GM18517 (cell line): ENCODE measurements at regions not wholly inside any gene's neighbourhood (a gene's known extent, or its start where the extent isn't known, plus 50 kb on each side); places are given as distances from the start of the nearest gene placed in this dataset.
"Not testable (repeated sequence)": the region's sequence is repeated elsewhere in the genome, so short reads cannot be mapped to it uniquely, and the experiment has no call there.

Source experiments
- ATAC-seq: cut with Tn5 transposase; IDR thresholded peaks from one replicate; pipeline ENCODE4 v1.9.1; 2021; ENCODE audit warnings: mild to moderate bottlenecking, moderate library complexity; ENCODE audit not compliant: unreplicated experiment

DNA sequence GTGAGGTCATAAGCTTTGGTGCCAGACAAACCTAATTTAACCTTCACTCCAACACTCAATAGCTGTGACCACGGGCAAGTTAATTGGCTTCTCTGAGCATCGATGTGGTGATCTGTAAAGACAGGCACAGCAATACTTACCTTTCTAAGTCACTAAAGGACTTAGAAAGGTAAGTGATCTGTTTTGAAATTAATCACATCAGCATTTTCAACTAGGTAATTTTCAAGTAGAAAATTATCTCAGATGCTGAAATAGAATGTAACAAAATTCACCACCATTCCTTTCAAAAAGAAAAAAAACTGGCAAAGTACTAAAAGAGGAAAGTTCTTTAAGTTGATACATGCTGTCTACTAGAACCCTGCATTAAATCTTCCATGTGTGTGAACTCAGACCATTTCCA lies 354.5 kb downstream of the ICE1 start:
- ATAC-seq: no peak

DNA sequence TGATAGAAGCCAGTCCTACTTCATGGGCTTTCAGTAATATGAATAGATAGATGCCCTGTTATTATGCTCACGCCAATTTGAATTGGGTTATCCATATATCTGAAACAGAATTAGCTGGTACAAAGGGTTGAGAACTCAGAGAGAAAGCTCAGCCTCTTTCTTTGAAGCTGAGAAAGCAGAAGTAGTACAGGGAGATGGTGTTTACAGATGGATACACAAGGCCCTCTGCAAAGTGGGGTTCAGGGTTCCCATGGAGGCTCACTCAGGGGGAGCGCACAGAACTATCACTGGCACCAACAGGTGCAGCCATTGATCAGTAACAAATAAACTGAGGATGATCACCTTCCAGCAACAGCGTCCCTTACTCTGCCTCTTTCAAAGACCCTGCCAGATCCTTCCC lies 349.7 kb downstream of the ICE1 start:
- ATAC-seq: no peak

DNA sequence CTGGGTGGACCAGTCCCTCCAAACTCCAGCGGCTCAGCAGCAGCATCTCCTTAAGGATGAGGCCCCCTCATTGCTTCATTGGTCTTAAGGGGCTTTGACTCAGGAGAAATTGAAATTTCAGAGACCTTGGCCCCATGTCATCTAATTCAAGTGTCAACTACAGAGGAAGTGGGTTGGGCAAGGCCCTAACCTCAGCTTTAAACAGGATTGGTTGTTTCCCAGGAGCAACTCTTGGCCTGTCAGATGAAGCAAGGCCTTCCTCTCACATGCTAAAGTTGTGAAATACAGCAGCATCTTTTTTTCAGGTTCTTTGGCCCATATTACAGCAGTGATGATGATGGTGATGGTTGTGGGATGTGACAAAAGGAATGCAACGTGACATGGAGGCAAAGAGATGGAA lies 348.3 kb downstream of the ICE1 start:
- ATAC-seq: no peak

DNA sequence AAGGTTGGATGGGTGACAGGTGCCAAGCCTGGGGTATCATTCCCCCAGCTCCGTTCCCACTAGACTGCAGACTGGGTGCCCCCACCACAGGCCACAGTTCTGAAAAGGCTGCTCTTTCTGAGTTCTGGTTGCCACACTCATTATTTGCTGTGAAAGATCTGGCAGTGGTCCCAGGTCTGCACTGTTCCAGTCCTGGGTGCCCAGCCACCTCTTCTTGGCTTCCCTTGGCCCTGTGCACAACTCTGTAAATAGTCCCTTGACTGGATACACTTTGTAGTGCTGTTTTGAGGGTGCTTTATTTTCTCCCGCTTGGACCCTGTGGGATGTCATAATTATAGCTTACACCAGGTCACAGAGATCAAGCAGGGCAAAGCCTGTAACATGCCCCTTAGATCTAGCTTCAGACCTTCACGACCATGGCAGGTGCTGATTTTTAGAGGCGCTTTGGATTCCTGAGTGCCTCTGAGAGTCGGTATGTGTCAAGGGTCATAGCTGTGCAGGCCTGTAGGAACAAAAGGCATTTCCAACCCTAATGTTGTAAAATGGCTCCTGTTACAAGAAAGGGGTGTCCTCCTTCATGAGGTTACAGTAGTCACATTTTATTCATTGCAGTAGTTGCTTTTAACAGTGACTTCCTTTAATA lies 344.9 kb downstream of the ICE1 start:
- ATAC-seq: no peak

DNA sequence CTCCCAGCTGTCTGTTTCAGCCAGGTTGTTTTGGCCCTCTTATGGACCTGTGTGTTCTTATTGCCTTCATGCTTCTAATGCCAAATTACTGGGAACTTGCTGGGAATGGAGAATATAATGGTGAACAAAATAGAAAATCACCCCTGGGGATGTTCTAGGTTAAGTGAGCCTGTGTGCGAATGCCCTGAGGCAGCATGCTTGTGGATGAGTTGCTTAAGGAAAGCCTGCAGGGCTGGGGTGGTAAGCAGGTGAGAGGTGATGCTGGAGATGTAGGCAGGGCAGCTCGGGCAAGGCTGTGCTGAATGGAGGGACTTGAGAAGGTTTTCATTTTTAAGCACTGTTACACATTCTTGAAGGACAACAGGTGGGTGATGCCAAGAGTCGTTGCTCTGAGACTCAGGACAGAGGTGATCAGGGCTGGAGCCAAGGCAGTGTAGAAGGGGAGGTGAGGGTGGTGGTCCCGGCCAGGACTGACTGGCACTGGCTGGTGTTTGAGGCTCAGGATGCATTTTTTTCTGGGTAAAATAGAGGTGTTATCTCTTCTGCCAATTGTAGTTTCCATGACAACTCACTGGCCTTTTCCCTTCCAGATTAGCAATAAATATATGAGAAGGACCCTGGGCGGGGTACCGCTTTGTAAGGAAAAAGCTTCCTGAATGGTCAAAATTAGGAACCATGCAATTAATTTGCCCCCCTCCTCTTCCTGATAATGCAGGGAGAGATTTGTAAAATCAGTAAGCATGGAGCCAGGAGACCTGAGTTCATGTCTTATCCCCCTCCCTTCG lies 342.8 kb downstream of the ICE1 start:
- ATAC-seq: no peak

DNA sequence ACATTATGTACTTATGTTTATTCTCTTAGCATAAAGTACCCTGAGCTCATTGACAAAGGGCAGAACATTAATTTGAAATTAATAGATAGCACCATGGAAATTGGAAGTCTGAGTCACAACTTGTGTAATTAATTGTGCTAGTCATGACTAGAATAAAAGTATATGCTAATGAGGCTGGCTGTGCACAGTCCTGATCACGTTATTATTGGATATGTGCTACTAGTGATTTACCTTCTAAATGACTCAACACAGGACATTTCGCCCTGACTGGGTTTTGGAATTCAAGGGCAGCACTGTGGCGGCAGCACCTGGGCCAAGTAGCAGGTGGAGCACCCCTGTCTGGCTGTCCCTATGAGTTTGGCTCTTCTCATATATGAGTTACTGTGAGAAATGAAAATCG lies 341.8 kb downstream of the ICE1 start:
- ATAC-seq: no peak

DNA sequence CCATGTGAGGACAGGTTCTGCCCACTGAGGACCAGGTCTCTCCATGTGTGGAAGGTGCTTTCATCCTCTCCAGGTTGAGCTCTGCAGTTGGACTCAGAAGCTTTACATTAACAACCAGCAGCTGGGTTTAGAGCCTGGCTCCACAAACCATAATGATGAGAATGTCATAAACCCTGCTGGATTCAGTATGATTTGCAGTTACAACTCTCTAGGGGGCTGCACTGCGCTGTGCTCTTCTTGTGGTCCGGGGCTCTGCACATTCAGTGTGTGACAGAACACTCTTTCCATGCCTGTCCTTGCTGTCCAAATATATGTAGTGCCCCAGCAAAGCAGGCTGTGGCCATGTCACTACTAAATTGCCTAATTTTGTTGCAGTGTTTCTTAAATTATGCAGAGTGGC lies 334.3 kb downstream of the ICE1 start:
- no peak for ATAC-seq

DNA sequence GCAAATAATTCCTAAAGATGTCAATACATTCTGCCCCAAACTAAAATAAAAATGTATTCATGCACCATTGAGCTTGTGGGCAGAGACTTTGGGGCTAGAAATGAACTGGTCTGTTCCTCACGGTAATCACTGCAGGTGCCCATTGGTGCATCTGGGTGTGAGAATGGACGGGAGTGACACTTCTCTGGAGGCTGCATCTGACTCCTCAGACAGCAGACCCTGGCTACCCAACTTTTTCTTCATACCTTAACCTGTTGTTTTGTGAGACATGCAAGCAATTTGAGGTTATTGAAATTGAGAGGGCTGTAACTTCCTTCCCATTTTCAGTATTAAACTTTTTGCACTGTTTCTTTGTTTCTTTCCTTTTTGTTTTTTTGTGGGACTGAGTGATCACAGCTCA lies 333.4 kb downstream of the ICE1 start:
- peak; percentile 45 for ATAC-seq

DNA sequence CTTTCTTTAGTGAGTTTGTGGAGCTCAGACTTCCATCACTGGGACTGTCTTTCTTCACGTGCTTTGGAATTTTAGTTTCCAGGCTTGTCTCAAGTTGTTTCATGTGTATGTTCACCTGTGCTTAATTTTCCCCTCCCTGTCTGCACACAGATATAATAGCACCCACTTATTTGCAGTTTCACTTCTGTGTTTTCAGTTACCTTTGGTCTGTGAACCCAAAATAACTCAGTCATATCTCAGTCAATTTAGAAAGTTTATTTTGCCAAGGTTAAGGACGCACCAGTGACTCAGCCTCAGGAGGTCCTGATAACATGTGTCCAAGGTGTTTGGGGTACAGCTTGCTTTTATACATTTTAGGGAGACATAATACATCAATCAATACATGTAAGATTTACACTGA lies 330.4 kb downstream of the ICE1 start:
- peak; percentile 70 for ATAC-seq

DNA sequence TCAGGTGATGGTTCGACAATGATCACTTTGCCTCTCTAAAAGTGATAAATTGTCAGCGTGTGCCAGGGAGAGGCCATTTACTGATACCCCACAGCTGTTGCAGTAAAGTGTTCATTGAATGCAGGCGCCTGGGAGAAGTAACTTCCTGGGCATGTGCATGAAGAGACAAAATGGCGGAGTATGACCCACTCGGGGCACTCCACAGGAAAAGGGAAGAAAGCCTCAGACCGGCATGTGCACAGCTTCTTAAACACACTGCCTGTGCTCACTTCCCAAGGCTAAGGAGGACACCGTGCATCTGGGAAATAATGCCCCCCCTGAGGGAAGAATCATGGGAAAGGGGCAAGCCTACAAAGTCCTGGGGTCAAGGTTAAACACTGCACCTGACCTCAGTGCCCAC lies 329.5 kb downstream of the ICE1 start:
- no peak for ATAC-seq

DNA sequence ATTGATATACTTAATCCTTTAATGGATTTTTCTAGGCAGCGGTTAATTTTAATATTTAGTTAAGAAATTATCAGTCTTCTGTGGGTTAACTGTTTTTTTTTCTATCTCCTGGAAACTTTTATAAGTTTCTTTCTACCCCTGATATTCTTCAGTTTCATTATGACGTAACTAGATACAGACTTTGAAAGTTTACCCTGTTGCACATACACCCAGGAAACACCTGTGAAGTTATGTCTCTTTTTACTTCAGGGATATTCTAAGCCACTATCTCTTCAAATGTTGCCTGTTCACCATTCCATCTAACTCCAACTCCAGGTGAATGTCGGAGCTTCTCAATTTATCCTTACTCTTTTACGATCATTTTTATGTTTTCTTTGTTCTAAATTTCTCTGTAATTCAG lies 329.0 kb downstream of the ICE1 start:
- ATAC-seq: peak; percentile 53

DNA sequence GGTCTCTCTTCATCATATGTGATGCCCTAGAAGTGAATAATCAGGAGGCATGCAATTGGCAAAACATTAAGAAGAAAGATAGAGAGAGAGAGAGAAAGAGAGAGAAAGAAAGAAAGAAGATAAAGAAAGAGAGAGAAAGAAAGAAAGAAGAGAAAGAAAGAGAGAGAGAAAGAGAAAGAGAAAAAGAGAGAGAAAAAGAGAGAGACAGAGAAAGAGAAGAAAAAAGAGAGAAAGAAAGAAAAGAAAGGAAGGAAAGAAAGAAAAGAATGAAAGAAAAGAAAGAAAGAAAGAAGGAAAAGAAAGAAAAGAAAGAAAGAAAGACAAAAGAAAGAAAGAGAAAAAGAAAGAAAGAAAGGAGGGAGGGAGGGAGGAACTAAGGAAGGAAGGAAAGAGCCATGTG lies 318.9 kb downstream of the ICE1 start:
- ATAC-seq: no peak

DNA sequence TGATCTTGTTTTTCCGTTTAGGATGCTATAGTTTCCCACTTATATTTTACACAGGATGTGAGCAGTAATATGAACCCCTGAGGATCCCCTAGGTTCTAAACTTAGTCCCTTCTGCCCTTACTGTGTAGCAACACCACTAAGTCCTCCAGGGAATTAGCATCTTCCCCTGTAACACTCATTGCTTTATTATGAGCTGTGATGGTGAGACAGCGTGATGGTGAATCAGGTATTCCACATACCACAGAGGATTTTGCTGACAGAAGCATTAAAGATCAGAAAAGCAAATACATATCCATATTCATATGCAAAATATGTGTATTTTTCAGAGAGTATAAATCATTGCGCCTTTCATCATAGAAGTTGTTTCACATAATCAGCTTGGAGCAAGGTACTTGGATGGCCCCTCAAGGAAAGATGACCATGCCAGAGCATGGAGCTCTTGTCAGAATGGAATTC lies 317.0 kb downstream of the ICE1 start:
- ATAC-seq: peak; percentile 39

DNA sequence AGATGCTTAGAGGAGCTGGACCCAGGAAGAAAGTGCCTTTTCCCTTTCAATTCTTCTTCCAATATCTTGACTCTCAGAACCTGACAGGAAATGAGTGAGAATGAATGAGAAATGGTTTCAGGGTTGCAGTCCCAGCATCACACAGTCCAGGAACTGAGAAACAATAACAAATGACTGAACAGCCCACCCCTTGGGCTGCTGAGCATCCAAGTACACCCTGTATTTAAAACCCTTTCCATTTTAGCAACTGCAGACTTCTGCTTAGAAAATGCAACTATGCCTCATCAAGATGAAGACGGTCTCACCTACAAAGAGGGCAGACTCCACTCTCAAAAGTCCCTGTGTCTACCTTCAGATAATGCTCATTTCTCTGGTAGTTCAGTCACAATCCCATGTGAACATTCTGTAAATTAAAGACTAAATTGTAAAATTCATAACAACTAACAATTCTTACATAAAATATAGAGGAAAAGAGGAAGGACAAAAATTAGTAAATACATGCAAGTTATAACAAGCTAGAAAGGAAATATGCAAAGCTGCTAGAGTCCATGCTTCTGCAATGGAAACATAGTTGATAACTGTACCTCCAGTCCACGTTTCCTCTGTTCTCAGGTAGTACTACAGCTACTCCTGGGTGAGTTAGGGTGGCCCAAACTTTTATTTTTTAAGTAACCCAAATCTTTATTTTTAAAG lies 316.5 kb downstream of the ICE1 start:
- ATAC-seq: peak; percentile 88

DNA sequence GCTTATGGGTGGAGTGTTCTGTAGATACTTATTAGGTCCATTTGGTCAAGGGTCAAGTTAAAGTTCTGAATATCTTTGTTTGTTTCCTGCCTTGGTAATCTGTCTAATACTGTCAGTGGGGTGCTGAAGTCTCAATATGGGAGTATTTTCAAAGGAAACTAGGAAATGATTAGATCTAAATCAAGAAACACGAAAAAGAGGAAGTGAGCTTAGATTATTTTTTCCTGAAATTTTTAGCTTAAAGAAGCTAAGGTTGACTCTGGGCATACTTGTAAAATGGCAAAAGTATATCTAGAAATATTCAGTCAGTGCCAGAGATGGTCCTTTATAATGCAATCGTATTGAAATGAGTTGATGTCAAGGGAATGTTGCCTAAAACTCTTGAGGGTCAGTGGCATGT lies 313.5 kb downstream of the ICE1 start:
- no peak for ATAC-seq

DNA sequence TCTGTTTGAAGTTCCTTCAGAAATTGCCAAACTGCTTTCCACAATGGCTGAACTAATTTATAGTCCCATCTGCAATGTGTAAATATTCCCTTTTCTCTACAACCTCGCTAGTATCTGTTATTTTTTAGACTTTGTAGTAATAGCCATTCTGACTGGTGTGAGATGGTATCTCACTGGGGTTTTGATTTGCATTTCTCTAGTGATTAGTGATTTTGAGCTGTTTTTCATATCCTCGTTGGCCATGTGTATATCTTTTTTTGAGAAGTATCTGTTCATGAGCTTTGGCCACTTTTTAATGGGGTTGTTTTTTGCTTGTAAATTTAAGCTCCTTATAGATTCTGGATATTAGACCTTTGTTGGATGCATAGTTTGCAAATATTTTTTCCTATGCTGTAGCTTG lies 310.6 kb downstream of the ICE1 start:
- not testable (repeated sequence) for ATAC-seq

DNA sequence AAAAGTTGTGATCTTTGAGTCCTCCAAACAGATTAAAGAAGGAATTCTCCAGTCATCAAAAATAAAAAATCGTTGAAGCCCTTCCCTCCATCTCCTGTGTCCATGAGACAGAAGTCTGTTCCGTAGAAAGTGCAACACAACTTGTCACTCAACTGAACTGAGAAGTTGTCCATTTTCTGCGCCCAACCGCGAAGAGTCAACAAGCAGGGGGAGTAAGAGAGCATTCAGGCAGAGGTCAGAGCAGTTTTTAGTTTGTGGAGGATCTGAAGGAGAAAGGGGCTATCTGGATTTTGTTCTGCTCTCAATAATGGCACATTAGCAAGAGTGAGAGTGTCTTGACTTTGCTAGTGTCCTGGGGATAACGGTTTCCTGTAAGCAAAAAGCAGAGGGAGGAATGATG lies 303.9 kb downstream of the ICE1 start:
- ATAC-seq: no peak

DNA sequence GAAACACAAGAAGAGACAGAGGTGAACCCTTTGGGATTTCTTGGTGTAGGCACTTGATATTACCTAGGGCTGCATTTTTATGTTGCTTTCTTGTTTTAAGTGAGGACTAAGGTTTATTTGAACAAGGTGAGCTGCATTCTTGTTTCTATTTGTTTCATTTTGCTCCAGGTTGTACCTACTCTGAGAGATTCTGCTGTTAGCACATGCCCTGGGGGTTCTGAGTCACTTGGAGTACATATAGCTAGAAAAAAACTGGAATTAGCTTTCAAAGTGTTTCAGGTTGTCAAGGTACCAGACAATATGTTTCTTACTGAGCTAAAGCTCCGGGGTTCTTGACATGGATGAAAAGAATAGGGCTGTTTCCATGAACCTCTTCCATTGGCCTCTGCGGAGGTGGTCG lies 299.4 kb downstream of the ICE1 start:
- ATAC-seq: no peak

DNA sequence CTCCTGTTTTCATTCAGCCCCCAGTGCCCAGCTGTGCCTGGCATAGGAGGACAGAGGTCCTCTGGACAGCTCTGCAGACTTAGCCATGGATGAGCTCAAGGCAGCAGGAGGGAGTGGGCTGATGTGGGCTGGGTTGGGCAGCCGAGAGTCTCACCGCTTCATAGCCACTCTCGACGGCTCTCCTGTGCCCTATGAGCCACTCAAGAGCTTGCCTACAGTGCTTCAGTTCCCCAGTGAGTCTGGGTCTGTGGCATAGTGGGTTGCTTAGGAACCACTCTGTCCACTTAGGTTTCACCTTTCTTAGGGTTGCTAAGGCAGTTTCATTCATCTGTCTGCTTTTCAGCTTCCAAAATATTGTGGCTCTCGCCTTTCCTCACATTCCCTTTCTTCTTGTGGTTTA lies 296.8 kb downstream of the ICE1 start:
- no peak for ATAC-seq

DNA sequence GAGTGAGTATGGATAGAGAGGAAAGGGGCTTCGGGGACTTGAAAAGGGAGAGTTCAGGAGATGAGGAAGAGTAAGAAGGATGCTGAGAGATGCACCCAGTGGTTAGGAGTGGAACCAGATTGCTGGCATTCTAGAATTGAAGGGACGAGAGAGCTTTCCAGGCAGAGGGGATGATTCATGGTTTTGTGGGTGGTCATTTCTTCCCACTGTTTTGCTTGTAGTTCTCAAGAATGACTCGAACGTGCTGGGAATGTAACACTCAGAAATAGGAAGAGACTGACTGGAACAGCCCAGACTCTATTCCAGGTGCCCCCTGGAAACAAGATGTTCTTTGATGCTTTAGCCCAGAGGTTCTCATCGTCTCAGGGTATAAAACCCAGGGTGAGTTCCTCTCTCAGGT lies 294.2 kb downstream of the ICE1 start:
- no peak for ATAC-seq

DNA sequence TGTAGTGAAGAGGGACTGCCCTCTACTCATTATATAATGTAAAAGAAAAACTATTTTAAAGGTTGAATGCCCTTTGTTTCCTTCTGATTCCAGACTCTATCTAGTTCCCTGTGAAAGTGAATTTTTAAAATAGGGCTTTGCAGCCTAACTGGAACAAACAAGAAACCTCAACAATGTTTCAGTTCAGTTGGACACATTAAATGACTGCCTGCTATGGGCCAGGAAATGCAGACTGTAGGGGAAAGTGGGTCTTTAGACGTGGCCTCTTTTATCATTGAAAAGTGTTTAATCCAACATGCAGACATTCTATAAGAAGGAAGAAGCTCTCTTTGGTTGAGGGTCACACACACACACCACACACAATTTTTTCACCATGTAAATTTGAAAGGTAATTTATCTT lies 289.1 kb downstream of the ICE1 start:
- no peak for ATAC-seq

DNA sequence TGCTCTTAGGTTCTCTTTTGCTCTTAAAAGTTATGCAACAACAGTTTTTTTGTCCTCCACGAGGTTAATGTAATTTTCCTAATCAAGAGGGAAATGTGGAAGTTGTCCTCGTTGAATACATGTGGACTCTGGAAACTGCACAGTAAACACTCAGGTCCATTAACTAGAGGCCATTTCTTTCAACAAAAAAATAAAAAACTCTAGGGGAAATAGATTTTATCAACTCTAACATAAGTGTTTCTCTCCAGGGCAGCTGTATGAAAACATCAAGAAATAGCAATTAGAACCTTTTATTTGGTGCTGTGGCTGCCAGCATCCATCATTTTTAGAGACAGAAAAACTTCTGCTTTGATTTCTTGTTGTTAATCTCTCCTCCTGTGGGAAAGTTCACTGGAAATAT lies 288.6 kb downstream of the ICE1 start:
- no peak for ATAC-seq
